GM23338 (cell line): ENCODE measurements at regions not wholly inside any gene's neighbourhood (a gene's known extent, or its start where the extent isn't known, plus 50 kb on each side); places are given as distances from the start of the nearest gene placed in this dataset.

Source experiments
- ATAC-seq: fragments of 200-7000 bp; cut with Tn5 transposase; 3 replicates; pipeline ENCODE4 v1.9.1; 2020
- DNase-seq: peaks from one replicate; pipeline ENCODE4 v3.0.0-alpha.2; 2015; ENCODE audit warnings: low spot score
- H2AFZ ChIP-seq: fragments of 200-600 bp; sonication (generic); 2 replicates; pipeline ENCODE4 v1.8.0; 2016; ENCODE audit warnings: antibody characterized with exemption, mild to moderate bottlenecking, moderate library complexity
- H3F3A ChIP-seq: fragments of 200-600 bp; sonication (generic); replicated peaks from 2 replicates; pipeline ENCODE4 v1.8.0; 2017; ENCODE audit warnings: antibody characterized with exemption, mixed run types, low read depth
- H3K27ac ChIP-seq: fragments of 200-600 bp; sonication (generic); 2 replicates; pipeline ENCODE4 v1.6.1; 2016; ENCODE audit warnings: low read depth
- H3K27me3 ChIP-seq: fragments of 200-600 bp; sonication (generic); 2 replicates; pipeline ENCODE4 v1.8.0; 2016; ENCODE audit warnings: mild to moderate bottlenecking, mixed run types, moderate library complexity; ENCODE audit not compliant: insufficient read depth
- H3K36me3 ChIP-seq: fragments of 200-600 bp; sonication (generic); 2 replicates; pipeline ENCODE4 v1.8.0; 2016; ENCODE audit warnings: mild to moderate bottlenecking; ENCODE audit not compliant: insufficient read depth
- H3K4me1 ChIP-seq: fragments of 200-600 bp; sonication (generic); 2 replicates; pipeline ENCODE4 v1.8.0; 2016; ENCODE audit warnings: mild to moderate bottlenecking, moderate library complexity; ENCODE audit not compliant: insufficient read depth
- H3K4me2 ChIP-seq: fragments of 200-600 bp; sonication (generic); 2 replicates; pipeline ENCODE4 v1.7.1; 2017; ENCODE audit warnings: mixed run types
- H3K4me3 ChIP-seq: fragments of 200-600 bp; sonication (generic); 2 replicates; pipeline ENCODE4 v1.6.1; 2016; ENCODE audit warnings: mixed run types
- H3K79me2 ChIP-seq: fragments of 200-600 bp; sonication (generic); replicated peaks from 2 replicates; pipeline ENCODE4 v1.8.0; 2017; ENCODE audit warnings: mild to moderate bottlenecking; ENCODE audit not compliant: insufficient read depth
- H3K9me2 ChIP-seq: fragments of 200-600 bp; sonication (generic); 2 replicates; pipeline ENCODE4 v1.8.0; 2017; ENCODE audit not compliant: insufficient read depth
- H4K20me1 ChIP-seq: fragments of 200-600 bp; sonication (generic); replicated peaks from 2 replicates; pipeline ENCODE4 v1.8.0; 2017; ENCODE audit warnings: mild to moderate bottlenecking; ENCODE audit not compliant: insufficient read depth
- H3K27ac Mint-ChIP-seq: 2 replicates; pipeline ENCODE4 v1.8.0; 2020; ENCODE audit warnings: inconsistent platforms, mild to moderate bottlenecking, moderate library complexity, mixed read lengths
- H3K27me3 Mint-ChIP-seq: 3 replicates; pipeline ENCODE4 v1.8.0; 2022; ENCODE audit warnings: low read depth, mild to moderate bottlenecking, moderate library complexity, mixed read lengths, inconsistent platforms; ENCODE audit not compliant: insufficient read depth, poor library complexity
- H3K36me3 Mint-ChIP-seq: 3 replicates; pipeline ENCODE4 v1.8.0; 2021; ENCODE audit warnings: low read depth, mild to moderate bottlenecking, inconsistent platforms, moderate library complexity, mixed read lengths
- H3K4me1 Mint-ChIP-seq: 3 replicates; pipeline ENCODE4 v1.8.0; 2020; ENCODE audit warnings: mild to moderate bottlenecking, inconsistent platforms, mixed read lengths
- H3K4me3 Mint-ChIP-seq: 3 replicates; pipeline ENCODE4 v1.8.0; 2021; ENCODE audit warnings: moderate library complexity, mild to moderate bottlenecking, inconsistent platforms, mixed read lengths
- H3K9me3 Mint-ChIP-seq: 3 replicates; pipeline ENCODE4 v1.8.0; 2020; ENCODE audit warnings: moderate library complexity, mild to moderate bottlenecking, inconsistent platforms, mixed read lengths
- CREB1 ChIP-seq: fragments of 250-450 bp; sonication (Bioruptor Pico); IDR thresholded peaks from 2 replicates; pipeline ENCODE4 v1.5.0; 2020; ENCODE audit warnings: low read depth, mild to moderate bottlenecking, moderate library complexity
- ETS1 ChIP-seq: IDR thresholded peaks from 2 replicates; pipeline ENCODE4 v1.6.1; 2016; ENCODE audit warnings: antibody characterized with exemption
- EZH2 ChIP-seq: fragments of 200-600 bp; sonication (generic); IDR thresholded peaks from one replicate; pipeline ENCODE4 v1.8.0; 2017; ENCODE audit warnings: antibody characterized with exemption, mild to moderate bottlenecking, low read depth; ENCODE audit not compliant: unreplicated experiment
- JUNB ChIP-seq: IDR thresholded peaks from one replicate; pipeline ENCODE4 v1.6.1; 2016; ENCODE audit warnings: antibody characterized with exemption; ENCODE audit not compliant: unreplicated experiment
- NANOG ChIP-seq: IDR thresholded peaks from 2 replicates; pipeline ENCODE4 v1.6.1; 2016; ENCODE audit warnings: antibody characterized with exemption, borderline replicate concordance
- POLR2AphosphoS5 ChIP-seq: IDR thresholded peaks from 2 replicates; pipeline ENCODE4 v1.6.1; 2016; ENCODE audit warnings: antibody characterized with exemption, low read depth
- ZNF114 ChIP-seq: fragments of 250-450 bp; sonication (Bioruptor Pico); IDR thresholded peaks from 2 replicates; pipeline ENCODE4 v1.5.0; 2020; ENCODE audit warnings: mild to moderate bottlenecking, moderate library complexity
- ZNF331 ChIP-seq: fragments of 250-450 bp; sonication (Bioruptor Pico); IDR thresholded peaks from 2 replicates; pipeline ENCODE4 v1.5.0; 2020; ENCODE audit warnings: low read depth, mild to moderate bottlenecking, moderate library complexity
- TF ChIP-seq, protein P1 (sequence below): fragments of 250-450 bp; sonication (Bioruptor Pico); IDR thresholded peaks from 2 replicates; pipeline ENCODE4 v1.5.0; 2020; ENCODE audit warnings: mild to moderate bottlenecking, moderate library complexity
- TF ChIP-seq, protein P2 (sequence below): IDR thresholded peaks from one replicate; pipeline ENCODE4 v1.6.1; 2018; ENCODE audit warnings: antibody characterized with exemption; ENCODE audit not compliant: unreplicated experiment
- TF ChIP-seq, protein P3 (sequence below), 2 experiments: fragments of 200-600 bp in 1 of 2; sonication (generic) in 1 of 2; conservative IDR thresholded peaks; 2 replicates each; pipeline versions ENCODE4 v1.5.1 to v1.6.1; 2016 to 2017; ENCODE audit warnings: antibody characterized with exemption in 2 of 2, low read depth in 2 of 2, mild to moderate bottlenecking in 2 of 2, moderate library complexity in 1 of 2

DNA sequence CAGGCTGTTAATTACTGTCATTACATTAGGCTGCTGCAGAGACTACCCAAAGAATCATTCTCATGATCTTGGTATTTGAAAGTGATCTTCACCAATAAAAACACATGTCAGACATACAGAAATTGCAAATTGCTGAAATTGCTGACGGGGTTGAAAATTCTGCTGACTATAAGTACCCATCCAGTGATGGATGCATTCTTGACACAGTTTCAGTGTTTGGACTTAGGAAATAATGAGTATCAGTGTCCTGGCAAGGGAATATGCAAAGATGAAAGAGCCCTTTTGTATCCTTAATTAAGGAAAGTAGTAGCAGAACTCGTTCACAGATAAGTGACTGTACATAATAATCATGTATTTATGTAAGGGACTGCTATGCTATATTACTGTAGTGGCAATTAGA, 221.1 kb upstream of the ATP5MC3 start:
- DNase-seq (no peak), ATAC-seq (no peak)
- Mint-ChIP-seq H3K4me1 (no peaks in the 10 kb centered on the region), H3K27ac (no peak overlapping the region), H3K36me3 (no peaks in the 10 kb centered on the region), H3K4me3 (no peak overlapping the region), H3K9me3 (no peaks in the 10 kb centered on the region), H3K27me3 (peaks cover 3% of the 10 kb centered on the region)
- TF ChIP-seq JUNB (no peak), ZNF331 (CRISPR knock-in tag) (no peak), NANOG (no peak), ETS1 (no peak), POLR2AphosphoS5 (no peak), EZH2 (no peak), ZNF114 (no peak), CREB1 (CRISPR knock-in tag) (no peak)
- TF ChIP-seq, protein P1, sequence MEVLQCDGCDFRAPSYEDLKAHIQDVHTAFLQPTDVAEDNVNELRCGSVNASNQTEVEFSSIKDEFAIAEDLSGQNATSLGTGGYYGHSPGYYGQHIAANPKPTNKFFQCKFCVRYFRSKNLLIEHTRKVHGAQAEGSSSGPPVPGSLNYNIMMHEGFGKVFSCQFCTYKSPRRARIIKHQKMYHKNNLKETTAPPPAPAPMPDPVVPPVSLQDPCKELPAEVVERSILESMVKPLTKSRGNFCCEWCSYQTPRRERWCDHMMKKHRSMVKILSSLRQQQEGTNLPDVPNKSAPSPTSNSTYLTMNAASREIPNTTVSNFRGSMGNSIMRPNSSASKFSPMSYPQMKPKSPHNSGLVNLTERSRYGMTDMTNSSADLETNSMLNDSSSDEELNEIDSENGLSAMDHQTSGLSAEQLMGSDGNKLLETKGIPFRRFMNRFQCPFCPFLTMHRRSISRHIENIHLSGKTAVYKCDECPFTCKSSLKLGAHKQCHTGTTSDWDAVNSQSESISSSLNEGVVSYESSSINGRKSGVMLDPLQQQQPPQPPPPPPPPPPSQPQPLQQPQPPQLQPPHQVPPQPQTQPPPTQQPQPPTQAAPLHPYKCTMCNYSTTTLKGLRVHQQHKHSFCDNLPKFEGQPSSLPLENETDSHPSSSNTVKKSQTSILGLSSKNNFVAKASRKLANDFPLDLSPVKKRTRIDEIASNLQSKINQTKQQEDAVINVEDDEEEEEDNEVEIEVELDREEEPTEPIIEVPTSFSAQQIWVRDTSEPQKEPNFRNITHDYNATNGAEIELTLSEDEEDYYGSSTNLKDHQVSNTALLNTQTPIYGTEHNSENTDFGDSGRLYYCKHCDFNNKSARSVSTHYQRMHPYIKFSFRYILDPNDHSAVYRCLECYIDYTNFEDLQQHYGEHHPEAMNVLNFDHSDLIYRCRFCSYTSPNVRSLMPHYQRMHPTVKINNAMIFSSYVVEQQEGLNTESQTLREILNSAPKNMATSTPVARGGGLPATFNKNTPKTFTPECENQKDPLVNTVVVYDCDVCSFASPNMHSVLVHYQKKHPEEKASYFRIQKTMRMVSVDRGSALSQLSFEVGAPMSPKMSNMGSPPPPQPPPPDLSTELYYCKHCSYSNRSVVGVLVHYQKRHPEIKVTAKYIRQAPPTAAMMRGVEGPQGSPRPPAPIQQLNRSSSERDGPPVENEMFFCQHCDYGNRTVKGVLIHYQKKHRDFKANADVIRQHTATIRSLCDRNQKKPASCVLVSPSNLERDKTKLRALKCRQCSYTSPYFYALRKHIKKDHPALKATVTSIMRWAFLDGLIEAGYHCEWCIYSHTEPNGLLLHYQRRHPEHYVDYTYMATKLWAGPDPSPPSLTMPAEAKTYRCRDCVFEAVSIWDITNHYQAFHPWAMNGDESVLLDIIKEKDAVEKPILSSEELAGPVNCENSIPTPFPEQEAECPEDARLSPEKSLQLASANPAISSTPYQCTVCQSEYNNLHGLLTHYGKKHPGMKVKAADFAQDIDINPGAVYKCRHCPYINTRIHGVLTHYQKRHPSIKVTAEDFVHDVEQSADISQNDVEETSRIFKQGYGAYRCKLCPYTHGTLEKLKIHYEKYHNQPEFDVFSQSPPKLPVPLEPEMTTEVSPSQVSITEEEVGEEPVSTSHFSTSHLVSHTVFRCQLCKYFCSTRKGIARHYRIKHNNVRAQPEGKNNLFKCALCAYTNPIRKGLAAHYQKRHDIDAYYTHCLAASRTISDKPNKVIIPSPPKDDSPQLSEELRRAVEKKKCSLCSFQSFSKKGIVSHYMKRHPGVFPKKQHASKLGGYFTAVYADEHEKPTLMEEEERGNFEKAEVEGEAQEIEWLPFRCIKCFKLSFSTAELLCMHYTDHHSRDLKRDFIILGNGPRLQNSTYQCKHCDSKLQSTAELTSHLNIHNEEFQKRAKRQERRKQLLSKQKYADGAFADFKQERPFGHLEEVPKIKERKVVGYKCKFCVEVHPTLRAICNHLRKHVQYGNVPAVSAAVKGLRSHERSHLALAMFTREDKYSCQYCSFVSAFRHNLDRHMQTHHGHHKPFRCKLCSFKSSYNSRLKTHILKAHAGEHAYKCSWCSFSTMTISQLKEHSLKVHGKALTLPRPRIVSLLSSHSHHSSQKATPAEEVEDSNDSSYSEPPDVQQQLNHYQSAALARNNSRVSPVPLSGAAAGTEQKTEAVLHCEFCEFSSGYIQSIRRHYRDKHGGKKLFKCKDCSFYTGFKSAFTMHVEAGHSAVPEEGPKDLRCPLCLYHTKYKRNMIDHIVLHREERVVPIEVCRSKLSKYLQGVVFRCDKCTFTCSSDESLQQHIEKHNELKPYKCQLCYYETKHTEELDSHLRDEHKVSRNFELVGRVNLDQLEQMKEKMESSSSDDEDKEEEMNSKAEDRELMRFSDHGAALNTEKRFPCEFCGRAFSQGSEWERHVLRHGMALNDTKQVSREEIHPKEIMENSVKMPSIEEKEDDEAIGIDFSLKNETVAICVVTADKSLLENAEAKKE (CRISPR knock-in tag), result no peak
- TF ChIP-seq, protein P2, sequence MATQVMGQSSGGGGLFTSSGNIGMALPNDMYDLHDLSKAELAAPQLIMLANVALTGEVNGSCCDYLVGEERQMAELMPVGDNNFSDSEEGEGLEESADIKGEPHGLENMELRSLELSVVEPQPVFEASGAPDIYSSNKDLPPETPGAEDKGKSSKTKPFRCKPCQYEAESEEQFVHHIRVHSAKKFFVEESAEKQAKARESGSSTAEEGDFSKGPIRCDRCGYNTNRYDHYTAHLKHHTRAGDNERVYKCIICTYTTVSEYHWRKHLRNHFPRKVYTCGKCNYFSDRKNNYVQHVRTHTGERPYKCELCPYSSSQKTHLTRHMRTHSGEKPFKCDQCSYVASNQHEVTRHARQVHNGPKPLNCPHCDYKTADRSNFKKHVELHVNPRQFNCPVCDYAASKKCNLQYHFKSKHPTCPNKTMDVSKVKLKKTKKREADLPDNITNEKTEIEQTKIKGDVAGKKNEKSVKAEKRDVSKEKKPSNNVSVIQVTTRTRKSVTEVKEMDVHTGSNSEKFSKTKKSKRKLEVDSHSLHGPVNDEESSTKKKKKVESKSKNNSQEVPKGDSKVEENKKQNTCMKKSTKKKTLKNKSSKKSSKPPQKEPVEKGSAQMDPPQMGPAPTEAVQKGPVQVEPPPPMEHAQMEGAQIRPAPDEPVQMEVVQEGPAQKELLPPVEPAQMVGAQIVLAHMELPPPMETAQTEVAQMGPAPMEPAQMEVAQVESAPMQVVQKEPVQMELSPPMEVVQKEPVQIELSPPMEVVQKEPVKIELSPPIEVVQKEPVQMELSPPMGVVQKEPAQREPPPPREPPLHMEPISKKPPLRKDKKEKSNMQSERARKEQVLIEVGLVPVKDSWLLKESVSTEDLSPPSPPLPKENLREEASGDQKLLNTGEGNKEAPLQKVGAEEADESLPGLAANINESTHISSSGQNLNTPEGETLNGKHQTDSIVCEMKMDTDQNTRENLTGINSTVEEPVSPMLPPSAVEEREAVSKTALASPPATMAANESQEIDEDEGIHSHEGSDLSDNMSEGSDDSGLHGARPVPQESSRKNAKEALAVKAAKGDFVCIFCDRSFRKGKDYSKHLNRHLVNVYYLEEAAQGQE, result no peak
- TF ChIP-seq, protein P3, sequence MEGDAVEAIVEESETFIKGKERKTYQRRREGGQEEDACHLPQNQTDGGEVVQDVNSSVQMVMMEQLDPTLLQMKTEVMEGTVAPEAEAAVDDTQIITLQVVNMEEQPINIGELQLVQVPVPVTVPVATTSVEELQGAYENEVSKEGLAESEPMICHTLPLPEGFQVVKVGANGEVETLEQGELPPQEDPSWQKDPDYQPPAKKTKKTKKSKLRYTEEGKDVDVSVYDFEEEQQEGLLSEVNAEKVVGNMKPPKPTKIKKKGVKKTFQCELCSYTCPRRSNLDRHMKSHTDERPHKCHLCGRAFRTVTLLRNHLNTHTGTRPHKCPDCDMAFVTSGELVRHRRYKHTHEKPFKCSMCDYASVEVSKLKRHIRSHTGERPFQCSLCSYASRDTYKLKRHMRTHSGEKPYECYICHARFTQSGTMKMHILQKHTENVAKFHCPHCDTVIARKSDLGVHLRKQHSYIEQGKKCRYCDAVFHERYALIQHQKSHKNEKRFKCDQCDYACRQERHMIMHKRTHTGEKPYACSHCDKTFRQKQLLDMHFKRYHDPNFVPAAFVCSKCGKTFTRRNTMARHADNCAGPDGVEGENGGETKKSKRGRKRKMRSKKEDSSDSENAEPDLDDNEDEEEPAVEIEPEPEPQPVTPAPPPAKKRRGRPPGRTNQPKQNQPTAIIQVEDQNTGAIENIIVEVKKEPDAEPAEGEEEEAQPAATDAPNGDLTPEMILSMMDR (conservative IDR thresholded peaks at IDR 0.05; ENCODE audit: low read depth in 2 of 2), result no peak
- H3K36me3 ChIP-seq, result no peaks in the 10 kb centered on the region
- 0 out of 2 replicates have a peak, but pooled peaks cover 2% of the 10 kb centered on the region for H3K9me2 ChIP-seq
- no peaks in the 10 kb centered on the region for H3F3A ChIP-seq
- H3K27me3 ChIP-seq, result no peaks in the 10 kb centered on the region
- H4K20me1 ChIP-seq, result no peaks in the 10 kb centered on the region; the same call in 1 of the 2 replicates
- H2AFZ ChIP-seq, result no peak overlapping the region
- H3K4me2 ChIP-seq, result no peak overlapping the region
- no peaks in the 10 kb centered on the region for H3K4me1 ChIP-seq
- no peak overlapping the region for H3K4me3 ChIP-seq
- no peak overlapping the region for H3K27ac ChIP-seq
- no peaks in the 10 kb centered on the region for H3K79me2 ChIP-seq
